Right lobe of liver (tissue), 6 donors: ENCODE measurements at regions not wholly inside any gene's neighbourhood (a gene's known extent, or its start where the extent isn't known, plus 50 kb on each side); places are given as distances from the start of the nearest gene placed in this dataset.
"Not testable (repeated sequence)": the region's sequence is repeated elsewhere in the genome, so short reads cannot be mapped to it uniquely, and the experiment has no call there.

Source experiments
- ATAC-seq, 4 donors: fragments of 200-7000 bp; cut with Tn5 transposase; one replicate each; pipeline ENCODE4 v1.9.1; 2020; ENCODE audit warnings: mild to moderate bottlenecking in 4 of 4, moderate library complexity in 4 of 4
- DNase-seq, 3 donors: peaks; one replicate each; pipeline ENCODE4 v3.0.0-alpha.2; 2020
- H3K27ac ChIP-seq, 3 donors: fragments of 200-600 bp; one replicate each; pipeline ENCODE4 v1.8.0; 2022
- H3K27me3 ChIP-seq, 2 donors: fragments of 200-600 bp; one replicate each; pipeline ENCODE4 v1.8.0; 2022
- H3K36me3 ChIP-seq, 4 donors: fragments of 200-600 bp; sonication (generic) in 1 of 4; one replicate each; pipeline versions ENCODE4 v1.5.1 to v1.8.0; 2017 to 2022; ENCODE audit warnings: control low read depth in 1 of 4
- H3K4me1 ChIP-seq, 4 donors: fragments of 200-600 bp; sonication (generic) in 1 of 4; one replicate each; pipeline versions ENCODE4 v1.5.1 to v1.8.0; 2017 to 2022; ENCODE audit warnings: control low read depth in 1 of 4
- H3K4me3 ChIP-seq, 3 donors: fragments of 200-600 bp; one replicate each; pipeline ENCODE4 v1.8.0; 2022
- H3K9me3 ChIP-seq, 4 donors: fragments of 200-600 bp; sonication (generic) in 1 of 4; one replicate each; pipeline versions ENCODE4 v1.5.1 to v1.8.0; 2017 to 2022; ENCODE audit warnings: control low read depth in 1 of 4
- CTCF ChIP-seq, 4 donors: fragments of 200-600 bp in 3 of 4; fragments of 450-650 bp in 1 of 4; IDR thresholded peaks; one replicate each; pipeline versions ENCODE4 v1.5.1 to v1.8.0; 2016 to 2022; ENCODE audit warnings: antibody characterized with exemption in 4 of 4, mild to moderate bottlenecking in 2 of 4
- POLR2A ChIP-seq: fragments of 450-650 bp; IDR thresholded peaks from one replicate; pipeline ENCODE4 v1.6.1; 2017; ENCODE audit warnings: antibody characterized with exemption, mild to moderate bottlenecking
- WGBS: methylation state at CpG from one replicate; pipeline ENCODE4 v1.1.6; 2018; ENCODE audit warnings: low coverage, low lambda C conversion rate; ENCODE audit not compliant: insufficient coverage; ENCODE audit errors: missing lambda C conversion rate; 5-methylcytosine and 5-hydroxymethylcytosine counted together
- intact Hi-C, 2 donors: fragments of 100-400 bp; cut with DNase I; formaldehyde crosslinking; loops; one replicate each; pipeline versions ENCODE4 v1.11.2 to v1.14.1; 2022
- donor health status: DM: no; HTN: yes; CAD: no.
- donor health status: DM: no; HTN: no; CAD: no.
- donor health status: DM: no; HTN: no; CAD: no.
- donor health status: DM: no; HTN: yes; CAD: no.
- donor health status: DM: no; HTN: yes; CAD: no.

GRCh38 chr4:179331362-179331761, 1889.1 kb upstream of the AGA start:
- Histone ChIP-seq H3K4me1 (no peaks in the 10 kb centered on the region), H3K27ac (no peak overlapping the region), H3K27me3 (no peaks in the 10 kb centered on the region), H3K36me3 (no peaks in the 10 kb centered on the region), H3K9me3 (no peaks in the 10 kb centered on the region), H3K4me3 (no peak overlapping the region)
- 48% methylated on average over 6 of the region's 6 CpGs for WGBS
- intact Hi-C loops = no loop called here
- TF ChIP-seq POLR2A (no peak), CTCF (IDR thresholded peaks at IDR 0.05) (no peak)
- ATAC-seq (no peak), DNase-seq (no peak)

GRCh38 chr4:179344861-179345260, 1902.6 kb upstream of the AGA start:
- peaks cover 0 to 1% (median 0%) of the 10 kb centered on the region in 4 donors for H3K4me1 ChIP-seq
- no peak overlapping the region for H3K27ac ChIP-seq
- no peak for DNase-seq
- H3K36me3 ChIP-seq = no peaks in the 10 kb centered on the region
- intact Hi-C loops = no loop called here
- no peaks in the 10 kb centered on the region for H3K9me3 ChIP-seq
- ATAC-seq = no peak
- no peak for TF ChIP-seq CTCF (IDR thresholded peaks at IDR 0.05)
- H3K27me3 ChIP-seq = no peaks in the 10 kb centered on the region
- H3K4me3 ChIP-seq = no peak overlapping the region

- no peak for DNase-seq
- TF ChIP-seq POLR2A (no peak), CTCF (IDR thresholded peaks at IDR 0.05) (no peak)
- Histone ChIP-seq H3K4me3 (no peak overlapping the region), H3K27me3 (no peaks in the 10 kb centered on the region), H3K27ac (no peak overlapping the region), H3K4me1 (no peaks in the 10 kb centered on the region), H3K36me3 (no peaks in the 10 kb centered on the region), H3K9me3 (no peaks in the 10 kb centered on the region)
- intact Hi-C loops = no loop called here
- WGBS = 51% methylated on average over 2 of the region's 2 CpGs
- no peak for ATAC-seq
Measured at GRCh38 chr4:179352221-179352620, 1910.0 kb upstream of the AGA start.

- Histone ChIP-seq H3K4me1 (no peaks in the 10 kb centered on the region), H3K9me3 (no peaks in the 10 kb centered on the region), H3K4me3 (no peak overlapping the region), H3K36me3 (no peaks in the 10 kb centered on the region), H3K27ac (no peak overlapping the region), H3K27me3 (no peaks in the 10 kb centered on the region)
- ATAC-seq (no peak), DNase-seq (no peak)
- TF ChIP-seq CTCF (IDR thresholded peaks at IDR 0.05) (no peak), POLR2A (no peak)
- intact Hi-C loops = no loop called here
- WGBS = 31% methylated on average over 3 of the region's 3 CpGs
Measured at GRCh38 chr4:179353786-179354185, 1911.5 kb upstream of the AGA start.

- Histone ChIP-seq H3K27me3 (no peaks in the 10 kb centered on the region), H3K27ac (no peak overlapping the region), H3K36me3 (no peaks in the 10 kb centered on the region), H3K9me3 (no peaks in the 10 kb centered on the region), H3K4me1 (no peaks in the 10 kb centered on the region), H3K4me3 (no peak overlapping the region)
- ATAC-seq (no peak), DNase-seq (no peak)
- TF ChIP-seq POLR2A = no peak
- no peak for TF ChIP-seq CTCF (IDR thresholded peaks at IDR 0.05)
- intact Hi-C loops = no loop called here
- 40% methylated on average over 8 of the region's 8 CpGs for WGBS
Measured at GRCh38 chr4:179361978-179362486, 1919.8 kb upstream of the AGA start.

- H3K4me1 ChIP-seq, H3K9me3 ChIP-seq, ATAC-seq, DNase-seq, H3K27me3 ChIP-seq, H3K4me3 ChIP-seq, intact Hi-C loops, H3K36me3 ChIP-seq, H3K27ac ChIP-seq: not testable (repeated sequence)
- 60% methylated on average over 1 of the region's 3 CpGs for WGBS
Measured at GRCh38 chr4:179365932-179366331, 1923.7 kb upstream of the AGA start.
